Dedifferentiated amniotic fluid mesenchymal stem cell (primary cell): ENCODE measurements at regions not wholly inside any gene's neighbourhood (a gene's known extent, or its start where the extent isn't known, plus 50 kb on each side); places are given as distances from the start of the nearest gene placed in this dataset.

ENCODE experiments used
- DNase-seq: peaks from one replicate; pipeline ENCODE4 v3.0.0-alpha.2; 2016; ENCODE audit errors: extremely low spot score

- DNase-seq: no peak
These were observed 523.2 kb downstream of the TNS1 start for GRCh38 chr2:217479566-217479965.

- no peak for DNase-seq
These were observed 523.9 kb downstream of the TNS1 start for GRCh38 chr2:217478831-217479455.

- no peak for DNase-seq
These were observed 525.2 kb downstream of the TNS1 start for GRCh38 chr2:217477583-217477982.

- DNase-seq: no peak
These were observed 527.0 kb downstream of the TNS1 start for GRCh38 chr2:217475791-217476190.

GRCh38 chr2:217475101-217475500, 527.7 kb downstream of the TNS1 start:
- no peak for DNase-seq

- peak; percentile 61 for DNase-seq
These were observed 531.5 kb downstream of the TNS1 start for GRCh38 chr2:217471319-217471718.

- no peak for DNase-seq
These were observed 533.5 kb downstream of the TNS1 start for GRCh38 chr2:217469203-217469810.

- DNase-seq: no peak
These were observed 534.6 kb downstream of the TNS1 start for GRCh38 chr2:217468042-217468830.

- DNase-seq: no peak
These were observed 535.5 kb downstream of the TNS1 start for GRCh38 chr2:217467331-217467730.

- DNase-seq: no peak
These were observed 536.0 kb downstream of the TNS1 start for GRCh38 chr2:217466805-217467204.

GRCh38 chr2:217466104-217466503, 536.7 kb downstream of the TNS1 start:
- no peak for DNase-seq

GRCh38 chr2:217465100-217465499, 537.7 kb downstream of the TNS1 start:
- DNase-seq: no peak

- no peak for DNase-seq
These were observed 539.3 kb downstream of the TNS1 start for GRCh38 chr2:217463402-217464075.

- DNase-seq: no peak
These were observed 540.7 kb downstream of the TNS1 start for GRCh38 chr2:217462121-217462520.

- no peak for DNase-seq
These were observed 541.1 kb downstream of the TNS1 start for GRCh38 chr2:217461674-217462073.

GRCh38 chr2:217459680-217460405, 543.0 kb downstream of the TNS1 start:
- DNase-seq: no peak

- no peak for DNase-seq
These were observed 543.8 kb downstream of the TNS1 start for GRCh38 chr2:217459016-217459415.

- no peak for DNase-seq
These were observed 546.8 kb downstream of the TNS1 start for GRCh38 chr2:217456016-217456415.

GRCh38 chr2:217452928-217453327, 549.9 kb downstream of the TNS1 start:
- no peak for DNase-seq

- no peak for DNase-seq
These were observed 551.1 kb downstream of the TNS1 start for GRCh38 chr2:217451666-217452065.

GRCh38 chr2:217449444-217449843, 553.4 kb downstream of the TNS1 start:
- DNase-seq: no peak

GRCh38 chr2:217448860-217449259, 553.9 kb downstream of the TNS1 start:
- no peak for DNase-seq
